ENCODE measurements at regions not wholly inside any gene's neighbourhood (a gene's known extent, or its start where the extent isn't known, plus 50 kb on each side); places are given as distances from the start of the nearest gene placed in this dataset.

GRCh38 chr17:55635253-55635914 is 87.3 kb downstream of the TMEM100 start:
- peak overlapping the region in 1 of 4 donors; percentile 21 for H3K27ac ChIP-seq

GRCh38 chr17:55634702-55635101 is 88.0 kb downstream of the TMEM100 start:
- peaks cover 0 to 14% (median 0%) of the 10 kb centered on the region in 4 donors for H3K4me1 ChIP-seq
- no peaks in the 10 kb centered on the region for H3K9me3 ChIP-seq
- TF ChIP-seq EP300 (IDR thresholded peaks at IDR 0.05): no peak
- TF ChIP-seq POLR2A (IDR thresholded peaks at IDR 0.05): no peak
- no peak for TF ChIP-seq CTCF (IDR thresholded peaks at IDR 0.05)
- H3K27me3 ChIP-seq: no peaks in the 10 kb centered on the region
- no peaks in the 10 kb centered on the region for H3K36me3 ChIP-seq
- peak overlapping the region in 1 of 4 donors; percentile 21 for H3K27ac ChIP-seq
- no peak for DNase-seq (ENCODE audit: low spot score in 2 of 2)
- H3K4me3 ChIP-seq: no peak overlapping the region
- WGBS, 2 donors: 61 to 72% methylated on average over 3 of the region's 3 CpGs

More at GRCh38 chr17:55635253-55635914, 87.3 kb downstream of the TMEM100 start:
- TF ChIP-seq EP300 (IDR thresholded peaks at IDR 0.05) (no peak), CTCF (IDR thresholded peaks at IDR 0.05) (no peak), POLR2A (IDR thresholded peaks at IDR 0.05) (no peak)
- Histone ChIP-seq H3K9me3 (no peaks in the 10 kb centered on the region), H3K36me3 (no peaks in the 10 kb centered on the region), H3K4me3 (peak overlapping the region in 1 of 4 donors; percentile 17), H3K4me1 (peaks cover 0 to 14% (median 0%) of the 10 kb centered on the region in 4 donors), H3K27me3 (no peaks in the 10 kb centered on the region)
- no peak for DNase-seq (ENCODE audit: low spot score in 2 of 2)
- 36 to 41% methylated on average over 5 of the region's 5 CpGs for WGBS, 2 donors

GRCh38 chr17:55632893-55633292 is 89.8 kb downstream of the TMEM100 start:
- no peaks in the 10 kb centered on the region for H3K36me3 ChIP-seq
- no peaks in the 10 kb centered on the region for H3K27me3 ChIP-seq
- peaks cover 0 to 14% (median 0%) of the 10 kb centered on the region in 4 donors for H3K4me1 ChIP-seq
- no peak overlapping the region for H3K4me3 ChIP-seq
- no peak overlapping the region for H3K27ac ChIP-seq
- WGBS, 2 donors: 50 to 73% methylated on average over 2 of the region's 2 CpGs
- no peak for DNase-seq (ENCODE audit: low spot score in 2 of 2)
- no peak for TF ChIP-seq CTCF (IDR thresholded peaks at IDR 0.05)
- TF ChIP-seq EP300 (IDR thresholded peaks at IDR 0.05): no peak
- TF ChIP-seq POLR2A (IDR thresholded peaks at IDR 0.05): no peak
- no peaks in the 10 kb centered on the region for H3K9me3 ChIP-seq

- Histone ChIP-seq H3K4me1 (peaks cover 0 to 14% (median 0%) of the 10 kb centered on the region in 4 donors), H3K27ac (no peak overlapping the region), H3K27me3 (no peaks in the 10 kb centered on the region), H3K4me3 (no peak overlapping the region), H3K9me3 (no peaks in the 10 kb centered on the region), H3K36me3 (no peaks in the 10 kb centered on the region)
- 81% methylated on average over 2 of the region's 2 CpGs for WGBS, 2 donors
- TF ChIP-seq POLR2A (IDR thresholded peaks at IDR 0.05): no peak
- no peak for TF ChIP-seq EP300 (IDR thresholded peaks at IDR 0.05)
- TF ChIP-seq CTCF (IDR thresholded peaks at IDR 0.05): no peak
- no peak for DNase-seq (ENCODE audit: low spot score in 2 of 2)
These were observed 90.4 kb downstream of the TMEM100 start for GRCh38 chr17:55632236-55632635.

- no peak for TF ChIP-seq EP300 (IDR thresholded peaks at IDR 0.05)
- no peak for TF ChIP-seq POLR2A (IDR thresholded peaks at IDR 0.05)
- no peak for TF ChIP-seq CTCF (IDR thresholded peaks at IDR 0.05)
- Histone ChIP-seq H3K9me3 (no peaks in the 10 kb centered on the region), H3K36me3 (no peaks in the 10 kb centered on the region), H3K27ac (no peak overlapping the region), H3K4me1 (peaks cover 0 to 4% (median 0%) of the 10 kb centered on the region in 4 donors), H3K27me3 (no peaks in the 10 kb centered on the region), H3K4me3 (no peak overlapping the region)
- DNase-seq (ENCODE audit: low spot score in 2 of 2): no peak
- WGBS, 2 donors: 88 to 90% methylated on average over 7 of the region's 7 CpGs
These were observed 92.7 kb downstream of the TMEM100 start for GRCh38 chr17:55629995-55630394.
